HG03095 (cell line): ENCODE measurements at regions not wholly inside any gene's neighbourhood (a gene's known extent, or its start where the extent isn't known, plus 50 kb on each side); places are given as distances from the start of the nearest gene placed in this dataset.

Source experiments
- ATAC-seq: cut with Tn5 transposase; IDR thresholded peaks from one replicate; pipeline ENCODE4 v1.9.1; 2021; ENCODE audit warnings: moderate library complexity; ENCODE audit not compliant: unreplicated experiment

GRCh38 chr4:123496421-123496820 lies 99.8 kb downstream of the SPRY1 start:
- no peak for ATAC-seq

- ATAC-seq, result no peak
Observed at GRCh38 chr4:123497340-123497739, 100.7 kb downstream of the SPRY1 start.

GRCh38 chr4:123501733-123502132 lies 105.1 kb downstream of the SPRY1 start:
- ATAC-seq, result no peak

GRCh38 chr4:123503698-123504363 lies 107.2 kb downstream of the SPRY1 start:
- no peak for ATAC-seq

GRCh38 chr4:123505095-123506010 lies 108.8 kb downstream of the SPRY1 start:
- ATAC-seq, result no peak

GRCh38 chr4:123506011-123506695 lies 109.6 kb downstream of the SPRY1 start:
- no peak for ATAC-seq

- ATAC-seq, result no peak
Observed at GRCh38 chr4:123507376-123507775, 110.8 kb downstream of the SPRY1 start.

GRCh38 chr4:123510221-123510620 lies 113.6 kb downstream of the SPRY1 start:
- no peak for ATAC-seq

- no peak for ATAC-seq
Observed at GRCh38 chr4:123510659-123511058, 114.1 kb downstream of the SPRY1 start.

- ATAC-seq, result no peak
Observed at GRCh38 chr4:123516576-123516975, 120.0 kb downstream of the SPRY1 start.

- no peak for ATAC-seq
Observed at GRCh38 chr4:123517176-123517575, 120.6 kb downstream of the SPRY1 start.

GRCh38 chr4:123517971-123518370 lies 121.4 kb downstream of the SPRY1 start:
- ATAC-seq, result no peak

GRCh38 chr4:123520325-123520724 lies 123.7 kb downstream of the SPRY1 start:
- no peak for ATAC-seq

GRCh38 chr4:123522081-123522480 lies 125.5 kb downstream of the SPRY1 start:
- ATAC-seq, result no peak

- ATAC-seq, result no peak
Observed at GRCh38 chr4:123522646-123523045, 126.1 kb downstream of the SPRY1 start.

- ATAC-seq, result no peak
Observed at GRCh38 chr4:123524958-123525628, 128.5 kb downstream of the SPRY1 start.

GRCh38 chr4:123526511-123526910 lies 129.9 kb downstream of the SPRY1 start:
- no peak for ATAC-seq

GRCh38 chr4:123528501-123529277 lies 132.1 kb downstream of the SPRY1 start:
- ATAC-seq, result no peak

GRCh38 chr4:123529278-123529568 lies 132.6 kb downstream of the SPRY1 start:
- ATAC-seq, result no peak

- no peak for ATAC-seq
Observed at GRCh38 chr4:123530357-123530756, 133.8 kb downstream of the SPRY1 start.
